Uterus (tissue), 2 donors: ENCODE measurements at regions not wholly inside any gene's neighbourhood (a gene's known extent, or its start where the extent isn't known, plus 50 kb on each side); places are given as distances from the start of the nearest gene placed in this dataset.

Experiments
- CTCF ChIP-seq, 4 experiments: fragments of 200-600 bp in 2 of 4; fragments of 450-650 bp in 2 of 4; sonication (generic) in 2 of 4; IDR thresholded peaks; one replicate each; pipeline ENCODE4 v1.5.1; 2016 to 2019; ENCODE audit warnings: antibody characterized with exemption in 4 of 4, mild to moderate bottlenecking in 2 of 4, moderate library complexity in 1 of 4
- POLR2A ChIP-seq, 2 donors: fragments of 450-650 bp; IDR thresholded peaks; one replicate each; pipeline ENCODE4 v1.6.1; 2016; ENCODE audit warnings: antibody characterized with exemption in 2 of 2, mild to moderate bottlenecking in 1 of 2, moderate library complexity in 1 of 2

GRCh38 chr3:43997316-43997715 is 244.4 kb upstream of the TOPAZ1 start:
- TF ChIP-seq CTCF (IDR thresholded peaks at IDR 0.05) (no peak), POLR2A (IDR thresholded peaks at IDR 0.05) (no peak)
